Suppressor macrophage treated with lipopolysaccharide for 4 hours (primary cell): ENCODE measurements at regions not wholly inside any gene's neighbourhood (a gene's known extent, or its start where the extent isn't known, plus 50 kb on each side); places are given as distances from the start of the nearest gene placed in this dataset.
"Not testable (repeated sequence)": the region's sequence is repeated elsewhere in the genome, so short reads cannot be mapped to it uniquely, and the experiment has no call there.

Experiments used
- DNase-seq: peaks from one replicate; pipeline ENCODE4 v3.0.0-alpha.2; 2020

GRCh38 chr1:30374400-30375070 is 348.9 kb downstream of the MATN1 start:
- DNase-seq, result no peak

GRCh38 chr1:30373471-30374399 is 349.6 kb downstream of the MATN1 start:
- DNase-seq, result no peak

- no peak for DNase-seq
These were observed 350.5 kb downstream of the MATN1 start for GRCh38 chr1:30372792-30373433.

DNA sequence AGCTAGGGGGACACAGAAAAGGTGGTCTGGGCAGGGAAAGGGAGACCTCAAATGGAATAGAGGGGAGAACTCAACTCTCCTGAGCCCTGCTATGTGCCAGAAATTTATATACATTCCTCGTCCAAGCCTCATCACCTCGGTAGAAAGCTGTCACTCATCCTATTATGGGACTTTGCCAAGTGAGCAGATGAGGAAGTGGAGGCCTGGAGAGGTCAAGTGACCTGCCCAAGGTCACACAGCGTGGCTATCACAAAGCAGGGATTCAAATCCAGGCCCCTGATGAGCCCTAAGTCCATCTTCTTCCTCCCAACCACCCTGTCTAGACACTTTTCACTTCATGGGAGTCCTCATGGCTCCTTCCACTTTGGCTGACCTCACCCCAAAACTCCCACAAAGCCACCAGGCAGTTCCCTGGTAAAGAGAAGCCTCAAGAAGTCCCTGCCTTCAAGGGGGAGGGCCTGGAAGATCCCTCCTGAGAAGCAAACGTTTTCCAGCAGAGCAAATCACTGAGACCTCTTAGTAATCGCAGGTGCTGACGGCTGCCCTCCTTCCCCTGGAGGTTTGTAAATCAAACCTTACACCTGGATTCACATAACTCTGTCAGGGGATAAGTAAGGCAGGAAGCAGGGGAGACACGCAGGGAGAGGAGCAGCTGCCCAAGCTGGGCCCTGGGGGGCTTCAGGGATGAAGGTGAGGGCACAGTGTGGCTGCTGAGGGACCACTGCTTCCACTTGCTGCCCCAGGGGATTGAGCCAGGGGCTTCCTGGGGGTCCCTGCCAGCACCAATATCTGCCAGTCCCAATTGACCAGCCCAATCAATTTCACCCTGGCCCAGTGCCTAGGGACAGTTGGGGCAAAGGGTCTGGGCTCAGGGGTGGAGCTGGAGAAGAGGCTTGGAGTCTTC is 351.2 kb downstream of the MATN1 start:
- no peak for DNase-seq

GRCh38 chr1:30371179-30371788 is 352.1 kb downstream of the MATN1 start:
- DNase-seq, result no peak

DNA sequence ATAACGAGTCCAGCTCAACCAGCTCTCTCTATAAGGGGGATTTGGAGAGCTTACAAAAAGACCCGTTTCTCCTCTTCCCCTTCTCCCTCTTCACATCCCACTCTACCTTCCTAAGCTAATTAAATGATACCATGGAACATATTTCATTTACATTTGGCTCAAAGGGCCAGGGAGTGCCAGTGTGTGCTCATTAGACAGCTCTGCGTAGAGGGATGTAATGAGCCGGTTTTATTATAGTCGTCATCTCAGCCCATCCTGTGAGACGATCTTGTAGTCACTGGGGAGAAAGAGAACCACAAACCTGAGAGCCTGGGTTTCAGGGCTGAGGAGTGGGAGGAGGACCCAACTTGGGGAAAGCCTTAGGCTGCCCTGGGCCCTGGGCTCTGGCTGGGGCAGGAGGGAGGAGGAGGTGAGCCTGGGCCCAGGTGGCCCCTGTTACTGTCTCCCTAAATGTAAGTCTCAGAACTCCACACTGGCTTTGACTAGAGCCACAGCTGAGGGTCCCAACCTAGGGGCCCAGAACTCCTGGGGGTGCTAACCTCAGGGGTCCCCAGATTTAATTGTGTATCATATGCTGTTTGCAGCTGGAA is 354.6 kb downstream of the MATN1 start:
- no peak for DNase-seq

DNA sequence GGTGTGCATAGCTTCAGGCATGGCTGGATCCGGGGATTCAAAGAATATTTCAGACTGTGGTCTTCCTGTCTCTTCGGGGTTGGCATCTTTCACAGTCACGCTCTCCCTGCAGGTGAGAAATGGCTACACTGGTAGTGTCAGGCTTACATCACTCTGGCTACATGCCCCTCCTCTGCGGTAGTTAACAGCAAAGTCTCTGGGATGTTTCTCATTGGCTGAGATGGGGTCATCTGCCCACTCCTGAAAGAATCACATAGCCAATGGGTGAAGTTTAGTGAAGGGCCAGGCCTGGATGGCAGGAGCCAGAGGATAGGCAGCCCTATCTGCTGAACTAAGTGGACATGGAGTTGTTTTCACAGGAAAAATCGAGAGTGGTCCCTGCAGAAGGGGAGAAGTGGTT is 356.5 kb downstream of the MATN1 start:
- no peak for DNase-seq

DNA sequence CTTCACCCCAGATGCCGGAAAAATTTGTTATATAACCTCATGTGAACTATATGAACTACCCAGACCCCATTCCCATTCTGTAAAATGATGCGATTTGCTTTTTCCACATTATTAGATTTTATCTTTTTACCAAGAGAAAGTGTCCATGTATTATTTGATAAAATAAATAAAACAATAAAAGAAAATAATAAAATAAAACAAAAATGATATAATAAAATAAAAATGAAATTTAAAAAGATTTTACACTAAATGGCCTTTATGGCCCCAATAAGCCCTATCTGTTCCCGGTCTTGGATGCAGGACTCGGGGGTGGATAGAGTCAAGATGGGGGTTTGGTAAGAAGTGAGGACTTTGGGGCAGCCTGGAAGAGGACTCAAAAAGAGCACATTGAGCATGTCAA is 357.2 kb downstream of the MATN1 start:
- no peak for DNase-seq

GRCh38 chr1:30365596-30365995 is 357.8 kb downstream of the MATN1 start:
- DNase-seq, result no peak

GRCh38 chr1:30363031-30363430 is 360.4 kb downstream of the MATN1 start:
- no peak for DNase-seq

GRCh38 chr1:30362603-30362990 is 360.8 kb downstream of the MATN1 start:
- no peak for DNase-seq

DNA sequence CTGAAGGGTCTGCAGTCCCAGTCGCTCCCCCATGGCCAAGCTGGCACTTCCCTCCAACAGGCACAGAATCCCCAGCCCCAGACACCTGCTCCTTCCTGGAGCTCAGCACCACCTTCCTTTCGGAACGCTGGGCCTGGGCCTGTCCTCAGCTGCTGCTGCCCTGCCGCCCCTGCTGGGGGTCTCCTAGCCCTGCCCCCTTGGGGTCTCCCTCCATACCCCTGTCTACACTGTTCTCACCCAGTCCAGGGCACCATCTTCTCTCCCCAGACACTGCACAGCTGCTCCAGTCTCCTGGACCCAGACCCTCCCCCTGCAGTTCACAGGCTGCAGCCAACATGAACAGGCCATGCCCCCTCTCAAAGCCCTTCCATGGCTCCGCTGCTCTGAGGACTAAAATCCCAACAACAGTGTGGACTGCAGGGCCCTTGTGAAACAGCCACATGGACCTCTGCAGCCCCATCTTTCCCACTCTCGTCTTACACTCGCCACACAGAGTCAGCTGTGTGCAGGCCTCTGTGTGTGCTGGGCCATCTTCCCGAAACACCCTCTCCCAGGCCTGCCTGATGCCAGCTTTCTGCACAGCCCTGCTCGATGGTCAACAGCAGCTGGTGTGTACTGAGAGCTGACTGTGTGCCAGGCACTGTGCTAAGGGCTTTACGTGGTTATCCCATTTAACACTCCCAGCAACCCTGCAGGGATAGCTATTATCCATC is 361.3 kb downstream of the MATN1 start:
- DNase-seq, result not testable (repeated sequence)

GRCh38 chr1:30360753-30361152 is 362.6 kb downstream of the MATN1 start:
- DNase-seq, result no peak

DNA sequence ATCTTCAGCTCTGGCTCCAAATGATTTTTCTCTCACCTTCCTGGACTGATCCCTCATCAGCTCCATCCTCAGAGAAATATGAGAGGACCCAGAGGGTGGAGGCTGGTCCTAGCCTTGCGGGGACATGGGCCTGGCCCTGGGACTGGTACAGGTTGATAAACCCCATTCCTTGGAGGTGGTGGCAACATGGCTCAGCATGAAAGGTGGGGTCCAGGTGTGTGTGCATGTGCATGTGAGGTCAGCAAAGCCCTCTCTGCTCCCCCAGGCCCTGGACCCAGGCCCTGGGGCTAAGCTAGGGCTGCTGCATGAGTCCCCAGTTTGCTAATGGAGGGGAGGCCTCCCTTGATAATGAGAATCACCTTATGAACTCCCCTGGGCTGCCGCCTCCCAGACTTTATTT is 363.1 kb downstream of the MATN1 start:
- DNase-seq, result no peak

DNA sequence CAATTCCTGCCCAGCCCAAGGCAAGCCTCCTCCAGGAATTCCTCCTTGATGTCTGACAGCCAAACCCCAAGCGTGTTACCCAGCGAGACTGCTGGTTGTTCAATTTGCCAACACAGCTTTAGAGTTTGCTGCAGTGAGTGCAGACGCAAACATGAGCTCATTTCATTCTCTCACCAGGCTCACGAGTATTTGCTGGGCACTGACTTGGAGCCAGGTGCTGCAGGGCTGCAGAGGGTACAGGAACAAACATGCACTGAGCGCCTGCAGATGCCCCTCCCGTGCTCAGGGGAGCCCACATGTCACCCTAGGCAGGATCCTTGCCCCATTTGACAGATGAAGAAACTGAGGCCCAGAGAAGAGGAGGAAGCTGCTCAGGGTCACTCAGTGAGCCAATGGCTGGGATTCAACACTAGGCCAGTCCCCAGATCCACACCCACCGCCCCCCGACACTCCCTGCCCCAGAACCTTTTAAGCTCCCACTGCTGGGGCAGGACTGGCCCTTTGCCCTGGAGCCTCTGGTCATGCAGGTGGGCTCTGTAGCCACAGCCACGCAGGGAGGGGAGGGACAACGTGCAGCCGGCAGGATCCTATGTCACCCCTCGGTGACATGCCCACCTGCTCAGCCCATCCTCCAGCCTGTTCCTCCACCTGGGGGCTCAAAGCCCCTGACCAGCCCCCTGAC is 363.7 kb downstream of the MATN1 start:
- DNase-seq, result no peak

DNA sequence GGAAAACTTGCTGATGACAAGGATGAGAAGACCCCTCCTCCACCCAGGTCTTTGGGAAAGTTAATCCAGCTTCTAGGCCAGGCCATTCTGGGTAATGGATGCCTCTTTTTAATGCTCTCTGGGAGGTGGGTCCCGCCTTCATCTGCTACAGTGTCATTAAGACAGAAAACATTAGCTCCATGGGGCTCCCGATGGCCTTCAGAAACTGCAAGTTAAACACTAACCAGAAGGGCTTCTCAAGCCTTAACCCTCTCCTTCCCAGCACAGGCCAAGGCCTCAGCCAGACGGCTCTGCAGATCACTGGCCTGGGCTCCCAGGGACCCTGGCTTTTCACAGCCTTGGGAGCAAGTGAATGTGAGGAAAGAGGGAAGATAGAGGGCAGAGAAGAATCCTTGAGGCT is 364.9 kb downstream of the MATN1 start:
- DNase-seq, result no peak

DNA sequence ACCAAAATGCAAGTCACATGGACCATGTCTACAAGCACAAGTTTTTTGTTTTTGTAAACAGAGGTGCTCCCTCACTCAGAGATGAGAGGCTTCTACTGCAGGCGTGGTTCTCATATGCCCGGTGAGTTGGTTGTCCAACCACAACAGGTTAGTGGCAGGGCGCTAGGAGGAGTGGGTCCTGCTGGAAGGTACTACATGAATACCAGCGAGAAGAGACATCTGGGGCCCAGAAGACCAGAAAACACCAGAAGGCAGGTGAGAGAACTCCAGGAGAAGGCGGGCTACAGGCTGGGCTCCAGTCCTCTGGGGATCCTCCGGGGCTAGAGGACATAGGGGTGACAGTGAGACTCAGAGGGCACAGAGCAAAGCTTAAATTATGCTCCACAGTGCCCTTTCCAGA is 366.5 kb downstream of the MATN1 start:
- DNase-seq, result no peak

DNA sequence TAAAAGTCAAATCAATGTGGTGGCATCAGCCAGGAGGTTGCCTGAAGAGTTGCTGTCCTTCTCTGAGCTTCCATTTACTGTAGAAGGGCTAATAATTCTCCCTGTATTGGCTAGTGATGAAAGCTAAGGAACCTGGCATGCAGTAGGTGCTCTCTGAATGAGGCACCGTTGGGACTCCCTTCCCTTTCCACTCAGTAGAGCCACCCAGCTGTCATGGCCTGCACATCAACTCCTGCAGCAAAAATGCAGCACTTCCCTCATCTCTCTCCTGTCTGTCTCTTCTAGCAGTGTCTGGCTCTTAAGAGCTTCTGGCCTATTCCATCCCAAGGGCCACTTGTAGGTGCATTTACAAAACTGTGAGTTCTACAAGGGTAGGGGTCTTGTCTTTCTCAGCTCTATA is 369.0 kb downstream of the MATN1 start:
- DNase-seq, result no peak

DNA sequence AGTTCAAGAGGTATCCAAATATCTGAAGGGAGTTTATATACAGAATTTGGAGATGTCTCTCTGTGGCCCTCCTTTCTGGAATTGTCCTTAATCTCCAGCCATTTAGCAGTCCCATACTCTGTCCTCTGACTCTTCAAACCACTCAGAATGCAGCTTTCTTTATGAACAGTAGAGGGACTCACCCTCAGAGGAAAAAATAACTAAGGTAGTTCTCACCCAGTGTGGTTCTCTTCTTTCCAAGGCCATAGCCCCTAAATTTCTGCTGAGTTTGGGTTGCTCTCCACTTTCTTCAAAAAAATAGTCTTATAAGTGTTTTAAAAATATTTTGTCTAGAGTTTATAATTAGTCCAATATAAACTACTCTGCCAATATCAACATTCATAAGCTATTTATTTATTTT is 369.7 kb downstream of the MATN1 start:
- DNase-seq, result no peak

GRCh38 chr1:30348147-30348546 is 375.2 kb downstream of the MATN1 start:
- no peak for DNase-seq
